PFSK-1 (cell line): ENCODE measurements at regions not wholly inside any gene's neighbourhood (a gene's known extent, or its start where the extent isn't known, plus 50 kb on each side); places are given as distances from the start of the nearest gene placed in this dataset.

Source experiments
- FOXP2 ChIP-seq: optimal IDR thresholded peaks from 2 replicates; pipeline ENCODE3; 2011; ENCODE audit warnings: borderline replicate concordance, control low read depth, inconsistent platforms; ENCODE audit not compliant: insufficient read depth; ENCODE audit errors: extremely low read length, extremely low read depth
- POLR2AphosphoS5 ChIP-seq: IDR thresholded peaks from 2 replicates; pipeline ENCODE4 v1.6.1; 2012; ENCODE audit warnings: low read depth, mild to moderate bottlenecking, control low read depth, low read length, moderate library complexity
- SIN3A ChIP-seq: IDR thresholded peaks from 2 replicates; pipeline ENCODE4 v1.6.1; 2012; ENCODE audit warnings: mild to moderate bottlenecking, low read length, moderate library complexity, borderline replicate concordance; ENCODE audit not compliant: insufficient read depth
- TAF1 ChIP-seq: IDR thresholded peaks from 2 replicates; pipeline ENCODE4 v1.6.1; 2012; ENCODE audit warnings: low read length, control low read depth, borderline replicate concordance; ENCODE audit not compliant: insufficient read depth
- TF ChIP-seq, protein P1 (sequence below), 2 experiments: IDR thresholded peaks; 2 replicates each; pipeline versions ENCODE4 v1.6.1 to v1.8.0; 2011 to 2012; ENCODE audit warnings: low read depth in 2 of 2, low read length in 2 of 2, control low read depth in 1 of 2, inconsistent platforms in 1 of 2, mild to moderate bottlenecking in 1 of 2, moderate library complexity in 1 of 2; ENCODE audit not compliant: insufficient read depth in 1 of 2

DNA sequence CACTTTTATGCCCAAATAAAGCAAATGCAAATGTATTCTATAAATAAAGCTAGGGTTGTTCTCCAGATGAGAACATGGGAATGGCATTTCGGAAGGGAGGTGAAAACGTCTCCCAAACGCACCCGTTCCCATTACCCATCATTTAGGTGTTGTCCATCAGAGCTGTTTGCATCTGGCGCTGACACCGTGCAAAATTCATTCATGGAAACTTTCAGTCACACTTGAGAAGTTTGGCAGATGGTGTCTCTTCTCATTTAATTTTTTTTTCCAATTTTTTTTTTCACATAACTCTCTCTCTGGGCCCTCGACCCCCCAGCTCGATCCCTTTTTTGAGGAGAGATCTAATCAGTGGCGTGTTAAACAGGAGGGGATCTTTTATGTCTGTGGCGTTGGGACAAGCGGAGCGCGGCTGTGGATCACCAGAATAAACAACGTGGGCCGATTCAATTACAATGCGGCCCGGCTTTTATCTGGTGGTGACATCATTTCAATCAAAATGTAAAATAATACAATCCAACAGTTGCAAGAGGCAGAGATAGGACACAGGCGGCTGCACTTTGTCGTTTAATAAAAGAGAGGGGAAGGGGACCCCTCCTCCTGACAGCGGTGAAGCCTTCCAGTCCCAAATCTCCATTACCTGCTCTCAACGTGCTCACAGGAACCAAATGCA, 246.1 kb upstream of the IRX4 start:
- TF ChIP-seq POLR2AphosphoS5, result no peak
- TF ChIP-seq SIN3A, result no peak
- no peak for TF ChIP-seq TAF1
- TF ChIP-seq, protein P1, sequence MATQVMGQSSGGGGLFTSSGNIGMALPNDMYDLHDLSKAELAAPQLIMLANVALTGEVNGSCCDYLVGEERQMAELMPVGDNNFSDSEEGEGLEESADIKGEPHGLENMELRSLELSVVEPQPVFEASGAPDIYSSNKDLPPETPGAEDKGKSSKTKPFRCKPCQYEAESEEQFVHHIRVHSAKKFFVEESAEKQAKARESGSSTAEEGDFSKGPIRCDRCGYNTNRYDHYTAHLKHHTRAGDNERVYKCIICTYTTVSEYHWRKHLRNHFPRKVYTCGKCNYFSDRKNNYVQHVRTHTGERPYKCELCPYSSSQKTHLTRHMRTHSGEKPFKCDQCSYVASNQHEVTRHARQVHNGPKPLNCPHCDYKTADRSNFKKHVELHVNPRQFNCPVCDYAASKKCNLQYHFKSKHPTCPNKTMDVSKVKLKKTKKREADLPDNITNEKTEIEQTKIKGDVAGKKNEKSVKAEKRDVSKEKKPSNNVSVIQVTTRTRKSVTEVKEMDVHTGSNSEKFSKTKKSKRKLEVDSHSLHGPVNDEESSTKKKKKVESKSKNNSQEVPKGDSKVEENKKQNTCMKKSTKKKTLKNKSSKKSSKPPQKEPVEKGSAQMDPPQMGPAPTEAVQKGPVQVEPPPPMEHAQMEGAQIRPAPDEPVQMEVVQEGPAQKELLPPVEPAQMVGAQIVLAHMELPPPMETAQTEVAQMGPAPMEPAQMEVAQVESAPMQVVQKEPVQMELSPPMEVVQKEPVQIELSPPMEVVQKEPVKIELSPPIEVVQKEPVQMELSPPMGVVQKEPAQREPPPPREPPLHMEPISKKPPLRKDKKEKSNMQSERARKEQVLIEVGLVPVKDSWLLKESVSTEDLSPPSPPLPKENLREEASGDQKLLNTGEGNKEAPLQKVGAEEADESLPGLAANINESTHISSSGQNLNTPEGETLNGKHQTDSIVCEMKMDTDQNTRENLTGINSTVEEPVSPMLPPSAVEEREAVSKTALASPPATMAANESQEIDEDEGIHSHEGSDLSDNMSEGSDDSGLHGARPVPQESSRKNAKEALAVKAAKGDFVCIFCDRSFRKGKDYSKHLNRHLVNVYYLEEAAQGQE (IDR thresholded peaks at IDR 0.05; ENCODE audit: insufficient read depth in 1 of 2, low read depth in 2 of 2, low read length in 2 of 2), result no peak
- TF ChIP-seq FOXP2, result no peak

DNA sequence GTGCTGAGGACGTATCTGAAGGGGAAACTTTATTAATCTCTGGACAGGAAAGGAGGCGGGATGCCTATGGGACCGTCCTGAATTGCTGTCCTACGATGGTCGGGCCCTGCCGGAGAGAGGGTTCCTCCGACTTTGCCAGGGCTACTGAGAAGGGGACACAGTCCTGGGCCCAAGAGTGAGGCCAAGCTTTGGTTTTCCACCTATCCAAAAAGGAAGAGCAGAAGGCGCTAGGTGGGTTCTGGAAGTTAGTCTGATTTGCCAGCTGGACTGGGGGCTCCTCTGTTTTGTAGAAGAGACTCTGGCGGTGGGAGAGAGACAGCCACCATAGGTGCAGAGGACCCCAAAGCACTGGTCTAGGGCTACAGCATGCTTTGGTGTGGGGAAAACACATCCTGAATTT, 243.8 kb upstream of the IRX4 start:
- TF ChIP-seq POLR2AphosphoS5 (no peak), SIN3A (no peak), TAF1 (no peak), FOXP2 (no peak)
- TF ChIP-seq, protein P1 (IDR thresholded peaks at IDR 0.05; ENCODE audit: insufficient read depth in 1 of 2, low read depth in 2 of 2, low read length in 2 of 2), result no peak

DNA sequence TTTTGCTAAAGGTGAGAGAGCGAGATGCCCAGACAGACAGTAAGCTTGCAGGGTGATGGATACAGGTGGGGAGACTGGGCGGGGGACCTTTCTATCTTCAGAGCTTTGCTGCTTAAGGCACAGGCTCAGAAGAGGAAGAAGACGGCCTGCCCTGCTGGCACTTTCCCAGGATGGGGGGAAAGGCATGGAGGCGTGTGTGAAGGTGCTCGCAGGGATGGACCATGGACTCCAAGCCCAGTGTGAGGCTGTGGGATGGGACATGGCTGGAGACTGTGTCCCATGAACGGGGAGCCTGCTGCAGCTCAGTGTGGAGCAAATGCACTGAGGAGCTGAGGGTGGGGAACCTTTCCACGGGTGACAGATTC, 243.2 kb upstream of the IRX4 start:
- TF ChIP-seq, protein P1 (IDR thresholded peaks at IDR 0.05; ENCODE audit: insufficient read depth in 1 of 2, low read depth in 2 of 2, low read length in 2 of 2), result no peak
- TF ChIP-seq POLR2AphosphoS5, result no peak
- no peak for TF ChIP-seq FOXP2
- TF ChIP-seq SIN3A, result no peak
- TF ChIP-seq TAF1, result no peak

DNA sequence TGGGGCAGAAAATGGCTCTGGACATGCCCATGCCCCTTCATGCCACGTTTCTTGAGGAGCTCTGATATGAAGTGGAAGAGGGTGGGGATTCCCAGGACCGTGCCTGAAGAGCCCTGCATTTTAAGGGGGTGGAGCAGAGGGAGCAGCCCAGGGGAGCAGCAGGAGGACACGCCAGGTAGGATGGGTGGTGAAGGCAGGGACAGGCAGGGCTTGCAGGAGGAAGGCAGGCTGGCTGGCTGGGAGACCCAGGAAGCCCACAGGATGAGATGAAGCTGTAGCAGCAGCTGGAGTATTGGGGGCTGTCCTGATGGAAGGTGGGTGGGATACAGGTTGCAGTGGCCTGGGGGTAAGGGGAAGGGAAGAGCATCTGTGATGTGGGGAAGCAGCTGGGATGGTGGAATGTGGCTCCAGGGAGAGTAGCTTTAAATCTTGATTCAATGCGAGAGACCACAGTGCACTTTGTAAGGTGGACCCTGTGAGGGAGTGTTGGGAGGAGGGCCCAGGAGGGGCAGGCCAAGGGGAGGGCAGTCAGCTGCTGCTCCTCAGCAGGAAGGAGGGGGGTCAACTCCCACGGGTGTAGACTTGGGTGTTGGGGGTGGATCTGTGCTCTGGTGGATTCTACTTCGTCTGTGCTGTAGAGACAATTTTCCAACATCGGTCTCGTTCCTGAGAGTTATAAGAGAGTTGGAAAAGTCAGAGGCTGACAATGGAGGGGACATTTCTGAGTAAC, 242.6 kb upstream of the IRX4 start:
- TF ChIP-seq POLR2AphosphoS5 (no peak), TAF1 (no peak), FOXP2 (no peak), SIN3A (no peak)
- TF ChIP-seq, protein P1 (IDR thresholded peaks at IDR 0.05; ENCODE audit: insufficient read depth in 1 of 2, low read depth in 2 of 2, low read length in 2 of 2), result no peak
